ENCODE measurements at regions not wholly inside any gene's neighbourhood (a gene's known extent, or its start where the extent isn't known, plus 50 kb on each side); places are given as distances from the start of the nearest gene placed in this dataset.
"Not testable (repeated sequence)": the region's sequence is repeated elsewhere in the genome, so short reads cannot be mapped to it uniquely, and the experiment has no call there.

- no peak for DNase-seq (ENCODE audit: low read depth)
Observed at GRCh38 chr4:62670514-62670913, 1470.4 kb downstream of the ADGRL3 start.

- DNase-seq (ENCODE audit: low read depth) = no peak
Observed at GRCh38 chr4:62661821-62662220, 1461.7 kb downstream of the ADGRL3 start.

- DNase-seq (ENCODE audit: low read depth) = no peak
Observed at GRCh38 chr4:62656006-62656405, 1455.9 kb downstream of the ADGRL3 start.

- DNase-seq (ENCODE audit: low read depth) = no peak
Observed at GRCh38 chr4:62644372-62644771, 1444.2 kb downstream of the ADGRL3 start.

- no peak for DNase-seq (ENCODE audit: low read depth)
Observed at GRCh38 chr4:62640296-62640695, 1440.2 kb downstream of the ADGRL3 start.

- no peak for DNase-seq (ENCODE audit: low read depth)
Observed at GRCh38 chr4:62627671-62628070, 1427.5 kb downstream of the ADGRL3 start.

GRCh38 chr4:62627141-62627540 is 1427.0 kb downstream of the ADGRL3 start:
- no peak for DNase-seq (ENCODE audit: low read depth)

- no peak for DNase-seq (ENCODE audit: low read depth)
Observed at GRCh38 chr4:62622089-62622488, 1422.0 kb downstream of the ADGRL3 start.

- DNase-seq (ENCODE audit: low read depth) = no peak
Observed at GRCh38 chr4:62619971-62620370, 1419.8 kb downstream of the ADGRL3 start.

- no peak for DNase-seq (ENCODE audit: low read depth)
Observed at GRCh38 chr4:62618042-62618441, 1417.9 kb downstream of the ADGRL3 start.

GRCh38 chr4:62601737-62602136 is 1401.6 kb downstream of the ADGRL3 start:
- no peak for DNase-seq (ENCODE audit: low read depth)

- DNase-seq (ENCODE audit: low read depth) = not testable (repeated sequence)
Observed at GRCh38 chr4:62595265-62595664, 1395.1 kb downstream of the ADGRL3 start.

GRCh38 chr4:62591756-62592155 is 1391.6 kb downstream of the ADGRL3 start:
- DNase-seq (ENCODE audit: low read depth) = no peak

GRCh38 chr4:62588671-62589070 is 1388.5 kb downstream of the ADGRL3 start:
- no peak for DNase-seq (ENCODE audit: low read depth)

GRCh38 chr4:62571494-62571893 is 1371.4 kb downstream of the ADGRL3 start:
- DNase-seq (ENCODE audit: low read depth) = no peak

- no peak for DNase-seq (ENCODE audit: low read depth)
Observed at GRCh38 chr4:62560858-62561257, 1360.7 kb downstream of the ADGRL3 start.

- DNase-seq (ENCODE audit: low read depth) = no peak
Observed at GRCh38 chr4:62550121-62550520, 1350.0 kb downstream of the ADGRL3 start.

GRCh38 chr4:62549601-62550000 is 1349.5 kb downstream of the ADGRL3 start:
- no peak for DNase-seq (ENCODE audit: low read depth)

- no peak for DNase-seq (ENCODE audit: low read depth)
Observed at GRCh38 chr4:62548765-62549164, 1348.6 kb downstream of the ADGRL3 start.

GRCh38 chr4:62548108-62548524 is 1348.0 kb downstream of the ADGRL3 start:
- no peak for DNase-seq (ENCODE audit: low read depth)

GRCh38 chr4:62544428-62544827 is 1344.3 kb downstream of the ADGRL3 start:
- no peak for DNase-seq (ENCODE audit: low read depth)

- no peak for DNase-seq (ENCODE audit: low read depth)
Observed at GRCh38 chr4:62543002-62543401, 1342.9 kb downstream of the ADGRL3 start.

- no peak for DNase-seq (ENCODE audit: low read depth)
Observed at GRCh38 chr4:62533573-62533972, 1333.4 kb downstream of the ADGRL3 start.

- DNase-seq (ENCODE audit: low read depth) = no peak
Observed at GRCh38 chr4:62531731-62532130, 1331.6 kb downstream of the ADGRL3 start.

- DNase-seq (ENCODE audit: low read depth) = no peak
Observed at GRCh38 chr4:62531264-62531663, 1331.1 kb downstream of the ADGRL3 start.
